ENCODE measurements at regions not wholly inside any gene's neighbourhood (a gene's known extent, or its start where the extent isn't known, plus 50 kb on each side); places are given as distances from the start of the nearest gene placed in this dataset.

DNA sequence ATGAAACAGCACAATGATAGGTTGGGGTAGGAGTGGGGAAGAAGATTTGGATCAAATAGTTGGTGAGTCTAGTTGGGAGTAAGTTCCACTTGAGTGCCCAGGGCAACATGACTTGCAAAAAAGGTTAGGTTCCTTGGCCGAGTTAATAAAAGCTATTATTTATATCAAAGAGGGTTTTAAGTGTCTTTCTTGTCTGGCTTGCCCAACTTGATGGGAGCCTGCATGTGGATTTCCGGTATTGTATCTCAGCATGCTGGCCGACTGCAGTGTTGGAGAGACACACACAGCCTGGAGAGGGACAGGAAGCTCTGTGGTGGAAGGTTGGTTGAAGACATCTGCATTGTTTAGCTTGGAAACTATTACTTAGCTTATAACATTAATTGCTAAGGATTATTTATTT lies 449.5 kb upstream of the TBL1XR1 start:
- no peak for DNase-seq (ENCODE audit: low read depth in 1 of 2, low spot score in 1 of 2)

- DNase-seq (ENCODE audit: low read depth in 1 of 2, low spot score in 1 of 2), result no peak
These were observed 450.1 kb upstream of the TBL1XR1 start for GRCh38 chr3:177647341-177647740.

DNA sequence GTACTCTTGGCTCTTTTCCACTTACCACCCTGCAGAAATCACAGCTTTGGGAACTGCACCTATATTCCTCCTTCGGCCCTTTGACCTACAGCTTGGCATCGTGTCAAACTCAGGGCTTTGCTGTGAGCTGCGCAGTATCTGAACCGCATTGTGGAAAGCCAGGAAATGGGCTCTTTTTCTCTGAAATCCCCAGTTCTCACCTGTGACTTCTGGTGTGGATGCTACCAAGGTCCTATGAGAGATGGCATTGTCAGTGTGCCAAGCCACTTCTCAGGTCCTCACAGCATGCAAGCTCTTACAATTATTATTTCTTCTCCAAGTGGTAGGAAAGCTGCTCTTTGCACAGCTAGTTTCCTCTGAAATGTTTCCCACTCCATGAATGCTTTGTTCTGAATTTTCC lies 450.6 kb upstream of the TBL1XR1 start:
- DNase-seq (ENCODE audit: low read depth in 1 of 2, low spot score in 1 of 2), result no peak

- no peak for DNase-seq (ENCODE audit: low read depth in 1 of 2, low spot score in 1 of 2)
These were observed 455.4 kb upstream of the TBL1XR1 start for GRCh38 chr3:177652556-177653291.

GRCh38 chr3:177657243-177657642 lies 460.0 kb upstream of the TBL1XR1 start:
- no peak for DNase-seq (ENCODE audit: low read depth in 1 of 2, low spot score in 1 of 2)

GRCh38 chr3:177658354-177658753 lies 461.1 kb upstream of the TBL1XR1 start:
- DNase-seq (ENCODE audit: low read depth in 1 of 2, low spot score in 1 of 2), result no peak

- peak in 1 of 2 donors; percentile 10 for DNase-seq (ENCODE audit: low read depth in 1 of 2, low spot score in 1 of 2)
These were observed 467.3 kb upstream of the TBL1XR1 start for GRCh38 chr3:177664380-177665103.

DNA sequence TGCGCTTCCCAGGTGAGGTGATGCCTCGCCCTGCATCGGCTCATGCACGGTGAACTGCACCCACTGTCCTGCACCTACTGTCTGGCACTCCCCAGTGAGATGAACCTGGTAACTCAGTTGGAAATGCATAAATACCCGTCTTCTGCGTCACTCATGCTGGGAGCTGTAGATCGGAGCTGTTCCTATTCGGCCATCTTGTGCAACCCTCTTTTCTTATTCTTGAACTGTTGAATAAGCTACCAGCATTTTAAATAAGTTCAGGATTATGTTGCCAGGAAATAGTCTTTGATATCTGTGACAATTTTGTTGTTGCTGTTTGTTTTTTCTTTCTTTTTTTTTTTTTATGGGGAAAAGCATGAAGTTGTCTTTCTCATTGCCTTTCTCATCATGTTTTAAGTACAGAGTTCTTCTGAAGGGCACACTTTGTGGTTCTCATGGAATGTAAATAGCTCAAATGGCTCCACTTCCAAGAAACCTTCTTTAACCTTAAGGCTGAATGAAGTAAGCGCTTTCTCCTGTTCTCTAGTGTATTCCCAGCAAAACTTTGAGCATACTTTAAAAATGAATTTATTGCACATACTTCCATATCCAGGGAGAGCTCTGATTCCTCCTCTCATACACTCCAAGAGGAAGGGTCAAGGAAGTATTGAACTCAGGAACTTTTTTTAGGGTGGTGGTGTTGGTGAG lies 468.0 kb upstream of the TBL1XR1 start:
- no peak for DNase-seq (ENCODE audit: low read depth in 1 of 2, low spot score in 1 of 2)

DNA sequence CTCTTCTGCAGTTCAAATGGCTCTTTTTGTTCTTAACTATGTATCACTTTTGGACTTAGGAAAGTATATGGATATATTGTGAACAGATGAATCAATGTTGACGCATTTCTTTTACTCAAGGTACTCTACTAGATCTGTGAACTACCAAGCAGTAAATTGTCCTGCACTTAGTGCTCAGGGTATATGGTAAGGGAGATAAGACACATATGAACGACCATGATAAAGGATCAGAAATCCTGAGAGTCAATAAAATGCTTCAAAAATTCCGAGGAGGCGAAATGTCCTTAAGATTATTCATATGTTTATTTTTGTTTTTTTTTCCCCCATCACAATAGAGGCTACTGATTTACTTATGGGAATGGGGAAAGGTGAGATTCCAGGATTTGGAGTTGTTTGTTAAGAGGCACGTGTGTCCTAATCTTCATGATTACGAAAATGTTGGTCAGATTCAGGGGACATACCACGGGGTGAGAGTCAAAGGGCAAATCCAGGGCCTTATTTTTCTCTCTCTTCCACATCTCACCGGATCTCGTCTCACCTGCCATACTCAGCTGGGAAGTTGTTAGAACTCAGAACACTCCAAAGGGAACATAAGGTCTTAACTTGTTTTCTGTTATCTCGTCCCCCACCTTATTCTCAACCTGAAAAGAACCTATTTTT lies 475.1 kb upstream of the TBL1XR1 start:
- DNase-seq (ENCODE audit: low read depth in 1 of 2, low spot score in 1 of 2), result no peak

GRCh38 chr3:177673112-177673914 lies 476.0 kb upstream of the TBL1XR1 start:
- no peak for DNase-seq (ENCODE audit: low read depth in 1 of 2, low spot score in 1 of 2)

DNA sequence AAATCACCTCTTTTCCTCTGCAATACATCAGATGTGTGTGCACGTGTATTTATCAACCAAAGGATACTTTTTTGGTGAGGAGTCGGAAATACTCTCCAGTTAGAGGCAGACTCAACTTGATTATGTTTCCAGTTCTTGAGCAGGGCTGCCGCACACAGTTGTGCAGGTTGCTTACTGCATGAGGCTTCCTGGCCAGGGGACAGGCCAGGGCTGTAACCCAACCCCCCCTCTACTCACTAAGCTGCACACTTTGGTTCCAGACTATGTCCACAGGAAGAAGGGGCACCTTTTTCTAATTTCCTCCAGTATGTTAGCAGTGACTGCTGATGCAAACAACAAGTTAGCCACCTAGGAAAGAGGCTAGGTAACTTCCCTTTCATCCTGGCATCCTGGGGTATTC lies 476.9 kb upstream of the TBL1XR1 start:
- no peak for DNase-seq (ENCODE audit: low read depth in 1 of 2, low spot score in 1 of 2)

DNA sequence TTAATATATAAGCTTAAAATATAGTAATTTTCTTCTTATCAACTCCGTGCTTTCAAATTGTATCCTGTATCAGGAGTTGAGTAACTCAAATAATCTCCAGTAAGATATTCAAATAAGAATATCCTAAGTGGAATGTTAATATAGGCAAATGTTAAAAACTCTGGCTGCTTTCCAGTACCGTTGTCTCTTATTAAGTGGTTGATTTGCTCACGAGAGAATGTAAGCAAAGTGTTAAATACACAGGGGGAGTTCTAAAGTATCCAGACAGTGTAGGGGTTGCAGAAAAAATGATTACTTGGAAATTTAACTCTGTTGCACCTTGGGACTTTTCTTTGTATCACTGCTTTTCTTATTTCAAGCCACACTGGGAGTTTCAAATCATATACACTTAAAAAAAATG lies 478.9 kb upstream of the TBL1XR1 start:
- no peak for DNase-seq (ENCODE audit: low read depth in 1 of 2, low spot score in 1 of 2)

DNA sequence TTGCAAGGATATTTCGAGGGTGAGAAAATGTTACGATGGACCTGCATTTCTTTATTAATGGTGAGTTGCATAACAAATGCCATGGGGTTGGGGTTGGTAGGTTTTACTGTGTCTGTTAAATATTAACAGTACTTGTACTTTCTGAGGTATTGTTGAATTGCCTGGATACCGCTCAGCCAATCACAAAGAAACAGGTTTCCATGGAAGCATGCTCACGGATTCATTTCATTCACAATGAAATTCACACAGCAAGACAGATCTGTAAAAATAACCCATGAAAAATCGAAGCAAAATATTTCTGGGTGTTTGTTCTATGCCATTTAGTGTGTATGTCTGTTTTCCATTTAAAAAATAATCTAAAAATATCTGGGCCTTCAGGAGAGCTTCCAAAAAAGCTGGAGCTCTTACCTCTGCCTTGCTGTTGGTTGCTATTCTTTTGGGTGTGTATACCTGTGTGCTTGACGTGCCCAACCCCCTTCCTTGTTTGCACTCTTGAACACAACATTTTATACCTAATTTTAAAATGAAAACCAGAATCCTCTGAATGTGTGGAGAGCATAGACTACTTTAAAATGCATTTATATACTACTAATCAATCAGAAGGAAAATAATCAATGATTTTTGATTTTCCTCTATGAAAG lies 479.8 kb upstream of the TBL1XR1 start:
- no peak for DNase-seq (ENCODE audit: low read depth in 1 of 2, low spot score in 1 of 2)

DNA sequence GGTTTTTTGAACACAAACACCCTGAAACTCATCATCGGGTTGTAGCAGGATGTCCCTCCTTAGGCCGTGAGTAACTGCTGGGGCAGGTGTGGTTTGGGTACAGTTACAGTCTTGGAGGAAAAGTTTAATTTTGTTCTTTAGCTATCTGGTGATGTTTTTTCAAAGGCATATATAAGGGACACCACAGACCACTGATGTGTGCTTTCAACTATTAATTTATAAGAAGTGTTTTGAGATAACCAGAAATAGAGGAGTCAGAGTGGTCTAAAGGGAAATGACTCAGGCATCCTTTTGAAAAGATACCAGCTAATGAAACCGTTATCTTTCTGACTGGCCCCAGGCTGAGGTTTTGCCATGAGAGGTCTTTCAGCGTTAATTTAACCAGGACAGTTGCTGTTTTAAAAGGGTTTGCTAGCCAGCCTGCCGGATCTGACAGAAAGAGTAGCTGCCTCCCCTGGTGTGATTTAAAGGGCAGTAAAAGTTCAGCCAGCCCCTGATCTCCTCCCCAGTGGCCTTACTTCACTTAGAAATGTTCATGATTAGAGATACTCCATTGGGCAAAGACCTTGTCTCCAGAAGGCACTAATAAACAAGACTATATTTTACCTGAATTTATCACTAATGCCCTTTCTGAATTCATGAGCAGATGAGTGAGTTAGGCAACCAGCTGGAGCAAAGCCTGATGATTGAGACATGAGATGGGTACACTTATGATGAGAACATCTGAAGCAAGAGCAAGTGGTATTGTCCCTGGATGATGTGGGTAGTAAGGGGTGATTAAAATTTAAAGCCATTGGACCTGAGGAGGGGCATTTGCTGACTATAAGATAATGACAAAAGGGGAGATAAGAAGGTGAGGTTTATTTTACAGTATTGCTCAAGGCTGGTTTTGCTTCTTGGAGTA lies 482.5 kb upstream of the TBL1XR1 start:
- DNase-seq (ENCODE audit: low read depth in 1 of 2, low spot score in 1 of 2), result no peak

GRCh38 chr3:177680472-177680821 lies 483.2 kb upstream of the TBL1XR1 start:
- DNase-seq (ENCODE audit: low read depth in 1 of 2, low spot score in 1 of 2), result no peak

DNA sequence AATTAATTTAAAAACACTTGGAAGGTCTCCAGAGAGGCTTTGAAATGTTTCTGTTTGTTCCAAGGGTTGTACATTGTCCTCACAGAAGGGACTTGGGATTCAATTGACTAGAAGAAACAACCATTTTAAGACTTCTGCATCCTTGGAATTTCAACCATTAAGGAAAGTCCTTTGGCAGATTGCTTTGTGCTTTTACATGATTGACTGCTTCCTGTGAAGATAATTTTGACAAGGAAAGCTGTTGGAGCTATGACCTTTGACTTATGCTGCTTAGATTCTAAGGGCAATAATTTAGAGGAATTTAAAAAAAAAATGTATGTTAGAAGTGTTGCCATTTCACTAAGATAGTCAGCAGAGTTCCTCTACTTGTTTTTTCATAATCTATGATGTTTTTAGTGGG lies 483.9 kb upstream of the TBL1XR1 start:
- no peak for DNase-seq (ENCODE audit: low read depth in 1 of 2, low spot score in 1 of 2)

GRCh38 chr3:177681852-177682251 lies 484.6 kb upstream of the TBL1XR1 start:
- no peak for DNase-seq (ENCODE audit: low read depth in 1 of 2, low spot score in 1 of 2)

GRCh38 chr3:177683586-177683985 lies 486.3 kb upstream of the TBL1XR1 start:
- DNase-seq (ENCODE audit: low read depth in 1 of 2, low spot score in 1 of 2), result no peak

GRCh38 chr3:177686671-177687070 lies 489.4 kb upstream of the TBL1XR1 start:
- DNase-seq (ENCODE audit: low read depth in 1 of 2, low spot score in 1 of 2), result no peak
